ENCODE measurements at regions not wholly inside any gene's neighbourhood (a gene's known extent, or its start where the extent isn't known, plus 50 kb on each side); places are given as distances from the start of the nearest gene placed in this dataset.

DNA sequence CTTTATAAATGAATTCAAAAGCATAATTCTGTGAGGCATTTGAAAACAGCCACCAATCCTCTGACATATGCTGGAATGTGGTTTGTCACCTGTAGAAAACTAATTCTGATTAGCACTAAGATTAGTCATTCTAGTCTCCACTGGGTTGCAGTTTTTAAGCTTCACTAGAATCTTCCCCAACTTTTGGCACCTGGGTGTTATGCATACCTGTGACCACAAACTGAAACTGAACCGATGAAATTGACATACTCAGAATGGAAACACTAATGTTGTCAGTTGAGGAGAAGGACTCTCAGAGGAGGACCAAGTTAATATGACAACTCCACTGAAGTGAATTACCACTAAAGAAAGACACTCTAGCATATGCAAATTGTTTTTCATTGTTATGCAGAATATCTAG, 285.8 kb upstream of the NEGR1 start:
- Histone ChIP-seq H3K9ac (ENCODE audit: low read length) (no peak overlapping the region), H3K27me3 (ENCODE audit: insufficient read depth, low read length) (no peaks in the 10 kb centered on the region), H4K20me1 (ENCODE audit: insufficient read depth, low read length) (no peaks in the 10 kb centered on the region), H3K36me3 (ENCODE audit: insufficient read depth, low read length) (no peaks in the 10 kb centered on the region), H3K9me3 (ENCODE audit: low read length) (no peaks in the 10 kb centered on the region), H2AFZ (ENCODE audit: low read length) (no peak overlapping the region), H3K4me2 (ENCODE audit: low read length) (no peak overlapping the region), H3F3A (ENCODE audit: insufficient read depth, low read length) (no peaks in the 10 kb centered on the region), H3K9me2 (ENCODE audit: low read depth, low read length) (no peaks in the 10 kb centered on the region), H3K79me2 (ENCODE audit: insufficient read depth, low read length) (no peaks in the 10 kb centered on the region), H3K27ac (ENCODE audit: low read depth, low read length, poor library complexity, severe bottlenecking) (no peak overlapping the region), H3K4me1 (ENCODE audit: insufficient read depth, low read length, severe bottlenecking) (no peaks in the 10 kb centered on the region), H3K4me3 (ENCODE audit: low read depth, low read length, poor library complexity, severe bottlenecking) (no peak overlapping the region)
- no peak for TF ChIP-seq EZH2 (IDR thresholded peaks at IDR 0.05; ENCODE audit: borderline replicate concordance, low read length)
- no peak for TF ChIP-seq CTCF (IDR thresholded peaks at IDR 0.05; ENCODE audit: low read length)

DNA sequence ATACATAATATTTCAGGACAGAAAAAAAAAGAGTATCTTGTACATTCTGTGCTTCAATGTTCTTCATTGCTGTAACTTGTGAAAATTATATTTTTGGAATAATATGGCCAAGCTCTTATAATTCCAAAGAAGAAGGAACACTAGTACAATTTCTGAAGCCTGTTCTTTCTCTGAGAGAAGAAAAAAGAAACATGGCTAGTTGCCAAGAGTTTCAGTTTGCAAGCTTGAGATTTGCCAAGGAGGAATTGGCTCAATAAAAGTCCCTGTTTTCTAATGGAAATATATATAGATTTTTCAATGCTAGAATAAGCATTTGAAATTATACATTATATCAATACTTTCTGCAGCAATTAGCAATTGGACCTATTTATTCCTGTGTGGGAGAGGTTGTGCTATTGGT, 285.2 kb upstream of the NEGR1 start:
- no peak overlapping the region for H3K27ac ChIP-seq (ENCODE audit: low read depth, low read length, poor library complexity, severe bottlenecking)
- no peaks in the 10 kb centered on the region for H3K4me1 ChIP-seq (ENCODE audit: insufficient read depth, low read length, severe bottlenecking)
- H3K9me2 ChIP-seq (ENCODE audit: low read depth, low read length), result no peaks in the 10 kb centered on the region
- H3K9me3 ChIP-seq (ENCODE audit: low read length), result no peaks in the 10 kb centered on the region
- H4K20me1 ChIP-seq (ENCODE audit: insufficient read depth, low read length), result no peaks in the 10 kb centered on the region
- H3K36me3 ChIP-seq (ENCODE audit: insufficient read depth, low read length), result no peaks in the 10 kb centered on the region
- no peak overlapping the region for H3K4me2 ChIP-seq (ENCODE audit: low read length)
- no peaks in the 10 kb centered on the region for H3K79me2 ChIP-seq (ENCODE audit: insufficient read depth, low read length)
- H3K27me3 ChIP-seq (ENCODE audit: insufficient read depth, low read length), result no peaks in the 10 kb centered on the region
- H3F3A ChIP-seq (ENCODE audit: insufficient read depth, low read length), result no peaks in the 10 kb centered on the region
- TF ChIP-seq EZH2 (IDR thresholded peaks at IDR 0.05; ENCODE audit: borderline replicate concordance, low read length) (no peak), CTCF (IDR thresholded peaks at IDR 0.05; ENCODE audit: low read length) (no peak)
- H3K4me3 ChIP-seq (ENCODE audit: low read depth, low read length, poor library complexity, severe bottlenecking), result no peak overlapping the region
- H3K9ac ChIP-seq (ENCODE audit: low read length), result no peak overlapping the region
- no peak overlapping the region for H2AFZ ChIP-seq (ENCODE audit: low read length)

DNA sequence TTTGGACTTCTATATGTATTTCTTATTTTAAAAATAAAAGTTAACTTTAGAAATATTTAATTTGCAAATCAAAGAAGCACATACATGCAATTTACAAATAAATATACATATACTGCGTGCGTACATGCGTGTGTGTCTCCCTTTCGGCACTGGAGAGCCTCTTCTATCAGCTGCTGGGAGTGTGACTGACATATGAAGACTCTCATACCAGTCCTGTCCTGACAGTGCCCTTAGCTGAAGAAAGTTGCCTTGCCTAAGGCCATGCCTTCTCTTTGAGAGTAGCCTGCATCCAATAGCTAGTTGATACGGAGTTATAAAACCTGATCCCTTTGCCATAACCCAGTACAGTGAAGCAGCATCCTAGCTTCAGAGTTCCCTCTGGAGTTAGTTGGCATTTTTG, 282.4 kb upstream of the NEGR1 start:
- H3K27me3 ChIP-seq (ENCODE audit: insufficient read depth, low read length), result no peaks in the 10 kb centered on the region
- no peaks in the 10 kb centered on the region for H3K79me2 ChIP-seq (ENCODE audit: insufficient read depth, low read length)
- no peak for TF ChIP-seq EZH2 (IDR thresholded peaks at IDR 0.05; ENCODE audit: borderline replicate concordance, low read length)
- TF ChIP-seq CTCF (IDR thresholded peaks at IDR 0.05; ENCODE audit: low read length), result no peak

More for the DNA sequence above, 282.4 kb upstream of the NEGR1 start:
- no peak overlapping the region for H3K4me3 ChIP-seq (ENCODE audit: low read depth, low read length, poor library complexity, severe bottlenecking)
- H3K4me2 ChIP-seq (ENCODE audit: low read length), result no peak overlapping the region
- H2AFZ ChIP-seq (ENCODE audit: low read length), result no peak overlapping the region
- H3K9me3 ChIP-seq (ENCODE audit: low read length), result no peaks in the 10 kb centered on the region
- H3K4me1 ChIP-seq (ENCODE audit: insufficient read depth, low read length, severe bottlenecking), result no peaks in the 10 kb centered on the region
- H4K20me1 ChIP-seq (ENCODE audit: insufficient read depth, low read length), result no peaks in the 10 kb centered on the region
- no peaks in the 10 kb centered on the region for H3F3A ChIP-seq (ENCODE audit: insufficient read depth, low read length)
- H3K27ac ChIP-seq (ENCODE audit: low read depth, low read length, poor library complexity, severe bottlenecking), result no peak overlapping the region
- H3K9me2 ChIP-seq (ENCODE audit: low read depth, low read length), result no peaks in the 10 kb centered on the region
- no peaks in the 10 kb centered on the region for H3K36me3 ChIP-seq (ENCODE audit: insufficient read depth, low read length)
- no peak overlapping the region for H3K9ac ChIP-seq (ENCODE audit: low read length)

Measured in OCI-LY1 (cell line).